Activated CD8-positive, alpha-beta memory T cell treated with anti-CD3 and anti-CD28 coated beads for 24 hours (primary cell): ENCODE measurements at regions not wholly inside any gene's neighbourhood (a gene's known extent, or its start where the extent isn't known, plus 50 kb on each side); places are given as distances from the start of the nearest gene placed in this dataset.

Experiments
- DNase-seq: peaks from one replicate; pipeline ENCODE4 v3.0.0-alpha.2; 2020

DNA sequence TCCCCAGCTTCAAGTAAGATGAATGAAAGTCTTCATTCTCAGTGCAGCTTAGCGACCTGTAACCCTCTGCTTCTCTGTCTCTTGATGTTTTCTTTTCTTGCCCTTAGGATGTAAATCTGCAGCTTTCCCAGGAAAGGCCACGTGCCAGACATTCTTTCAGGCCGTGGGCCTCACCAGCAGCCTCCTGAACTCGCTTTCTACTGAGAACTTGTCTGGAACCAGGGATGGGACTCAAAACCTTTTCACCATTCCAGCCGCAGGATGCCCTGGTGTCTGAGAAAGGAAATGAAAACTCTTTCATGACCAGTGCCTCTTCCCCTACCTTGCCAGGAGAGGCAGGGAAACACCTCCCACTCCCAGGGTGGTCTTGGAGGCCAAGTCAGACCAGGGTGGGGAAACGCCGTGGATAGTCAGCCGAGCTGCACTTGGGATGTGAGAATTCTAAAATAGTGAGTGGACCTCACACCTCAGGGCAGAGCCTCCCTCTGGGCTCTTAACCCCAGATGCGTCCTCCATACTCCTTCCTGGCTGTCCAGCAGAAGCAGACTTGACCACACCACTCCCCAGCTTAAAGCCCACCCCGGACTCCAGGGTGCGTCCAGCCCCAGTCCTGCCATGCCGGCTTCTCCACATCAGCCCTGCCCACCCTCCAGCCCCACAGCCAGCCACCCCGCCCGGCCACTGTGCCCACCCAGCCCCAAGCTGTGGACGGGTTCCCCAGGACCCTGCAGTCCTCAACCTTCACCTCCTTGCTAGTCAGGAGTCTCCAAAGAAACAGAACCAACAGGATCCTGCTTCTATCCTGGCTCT is 115.5 kb downstream of the TWIST2 start:
- DNase-seq = no peak

DNA sequence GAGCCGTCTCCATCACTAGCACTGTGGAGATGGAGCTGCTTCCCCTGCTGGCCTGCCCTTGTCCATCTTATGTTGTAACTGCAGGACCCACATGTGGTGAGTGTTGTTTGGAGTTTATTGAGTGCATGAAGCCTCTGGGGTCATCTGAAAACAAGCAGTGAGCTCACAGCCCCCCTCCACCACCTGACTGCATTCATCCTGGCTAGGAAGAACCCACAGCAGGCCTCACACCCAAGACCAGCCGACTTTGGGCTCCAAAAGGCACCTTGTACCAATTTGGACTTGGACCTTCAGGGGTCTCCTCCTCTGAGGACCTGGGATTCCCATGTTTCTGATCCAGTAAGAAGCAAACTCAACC is 116.1 kb downstream of the TWIST2 start:
- DNase-seq = no peak

DNA sequence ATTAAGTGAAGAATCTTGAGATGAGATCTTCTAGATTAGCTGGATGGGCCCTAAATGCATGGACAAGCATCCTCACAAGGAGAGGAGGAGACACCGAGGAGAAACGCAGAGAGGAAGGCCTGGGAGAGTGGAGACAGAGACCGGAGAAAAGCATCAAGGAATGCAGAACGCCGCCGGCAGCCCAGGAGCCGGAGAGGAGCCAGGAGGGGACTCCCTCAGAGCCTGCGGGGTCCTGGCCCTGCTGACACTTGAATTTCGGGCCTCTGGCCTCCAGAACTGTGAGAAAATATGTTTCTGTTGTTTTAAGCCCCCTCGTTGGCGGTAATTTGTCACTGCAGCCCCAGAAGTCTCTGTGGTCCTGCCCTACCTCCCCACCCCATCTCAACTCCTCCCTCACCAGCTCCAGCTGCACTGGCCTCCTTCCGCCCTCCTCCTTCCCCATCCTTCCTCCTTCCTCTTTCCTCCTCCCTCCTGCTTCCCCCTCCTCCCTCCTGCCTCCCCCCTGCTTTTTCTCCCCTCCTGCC is 116.7 kb downstream of the TWIST2 start:
- no peak for DNase-seq

DNA sequence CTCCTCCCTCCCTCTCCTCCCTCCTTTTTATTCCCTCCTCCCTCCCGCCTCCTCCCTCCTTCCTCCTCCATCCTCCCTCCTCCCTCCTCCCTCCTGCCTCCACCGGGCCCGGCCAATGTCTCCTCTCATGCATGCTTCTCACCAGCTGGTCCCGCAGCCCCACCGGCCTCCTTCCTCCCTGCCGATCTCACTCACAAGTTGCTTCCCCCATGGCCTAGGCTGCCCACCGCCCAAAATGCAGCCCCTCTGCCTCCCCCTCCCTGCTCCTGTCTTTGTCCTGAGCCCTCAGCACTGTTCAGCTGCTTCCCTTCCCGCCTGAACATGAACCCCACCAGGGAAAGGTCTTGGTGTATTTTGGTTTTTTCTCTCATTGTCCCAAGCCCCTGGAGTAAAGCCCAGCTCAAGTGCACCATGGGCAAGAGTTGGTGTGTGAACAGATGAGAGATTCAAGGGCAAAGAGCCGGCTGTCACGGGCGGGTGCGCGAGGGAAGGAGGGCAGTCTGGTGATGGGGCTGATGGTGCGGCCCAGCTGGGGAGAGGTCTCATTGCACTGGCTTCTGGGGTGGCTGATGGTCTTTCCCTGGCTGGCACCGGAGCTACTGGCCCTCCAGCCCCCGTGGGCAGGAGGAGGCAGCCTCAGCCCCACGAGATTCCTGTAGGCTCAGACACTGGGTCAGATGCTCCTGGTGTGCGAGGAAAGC is 117.6 kb downstream of the TWIST2 start:
- DNase-seq = no peak

DNA sequence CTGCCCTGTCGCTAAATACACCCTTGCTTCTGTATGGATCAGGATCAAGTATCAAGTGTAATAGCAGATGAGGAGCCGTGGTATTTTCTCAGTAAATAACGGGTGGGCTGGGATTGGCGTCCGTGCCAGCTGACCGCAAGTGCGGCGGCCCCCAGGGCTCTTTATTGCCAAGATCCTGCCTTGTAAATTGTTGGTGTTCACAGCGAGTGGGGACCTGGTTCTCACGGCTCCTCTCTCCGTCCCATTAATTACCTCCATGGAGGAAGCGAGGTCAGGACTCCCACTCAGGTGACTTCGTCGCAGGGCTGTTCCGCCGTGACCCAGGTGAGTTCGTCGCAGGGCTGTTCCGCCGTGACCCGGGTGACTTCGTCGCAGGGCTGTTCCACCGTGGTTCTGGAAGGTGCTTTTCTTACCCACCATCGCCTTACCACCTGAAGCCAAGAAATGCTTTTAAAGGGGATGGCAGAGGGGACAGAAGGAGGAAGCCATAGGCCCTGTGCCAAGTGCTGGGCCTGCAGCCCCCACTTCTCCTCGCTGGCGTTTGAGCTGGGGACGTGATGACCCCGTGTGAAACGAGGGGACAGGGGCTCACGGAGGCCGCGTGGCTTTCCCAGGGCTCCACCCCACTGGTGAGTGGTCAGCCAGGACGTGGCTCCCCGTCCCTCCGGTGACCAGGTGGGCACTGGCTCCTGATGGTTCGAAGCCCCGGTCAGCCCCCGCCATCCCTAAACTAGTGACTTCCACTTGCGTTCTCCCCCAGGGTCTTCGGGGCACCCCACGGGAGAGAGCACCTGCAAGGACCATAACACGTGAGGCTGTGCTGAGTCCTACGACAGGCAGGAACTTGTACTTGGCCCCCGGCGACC is 118.4 kb downstream of the TWIST2 start:
- no peak for DNase-seq

DNA sequence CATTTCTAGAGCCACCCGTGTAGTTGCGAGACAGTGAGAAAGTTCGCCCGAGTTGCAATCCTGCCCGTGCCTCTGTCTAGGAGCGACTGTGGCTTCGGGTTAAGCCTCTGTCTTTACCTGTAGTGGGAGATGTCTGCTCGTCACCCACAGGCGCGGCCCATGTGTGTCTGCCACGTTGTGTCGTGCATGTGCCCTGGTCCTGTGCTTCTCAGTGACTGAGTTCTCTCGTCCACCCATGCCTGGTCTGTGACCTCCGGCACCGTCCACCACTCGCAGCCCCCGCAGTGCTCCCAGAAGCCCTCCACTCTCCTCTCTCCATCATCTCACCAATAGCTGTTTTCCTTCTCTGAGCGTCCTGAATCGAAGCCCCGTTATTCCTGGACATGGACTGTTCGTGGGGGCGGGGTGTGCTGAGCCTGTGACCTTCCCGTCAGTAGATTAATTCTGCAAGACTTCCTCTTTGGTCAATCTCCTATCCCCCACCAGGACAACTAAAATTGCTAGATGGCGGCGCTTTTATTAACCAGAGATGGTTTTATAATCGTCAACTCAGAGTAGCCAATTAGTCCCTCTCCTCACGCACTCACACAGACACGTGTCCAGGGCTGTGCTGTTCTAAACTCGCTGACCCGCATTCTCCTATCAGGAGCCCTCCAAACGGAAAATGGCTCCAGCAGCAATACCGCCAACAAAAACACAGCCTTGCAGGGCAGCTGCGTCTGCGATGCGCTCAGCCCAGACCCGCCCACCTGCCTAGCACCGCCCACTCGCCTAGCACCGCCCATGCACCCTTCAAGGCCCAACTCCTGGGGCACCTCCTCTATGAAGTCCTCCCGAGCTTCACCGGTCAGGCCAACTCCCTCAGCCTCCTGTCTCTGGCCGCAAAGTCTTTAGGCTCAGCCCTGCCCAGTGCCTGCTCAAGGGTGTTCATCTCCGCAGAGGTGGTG is 119.4 kb downstream of the TWIST2 start:
- no peak for DNase-seq

DNA sequence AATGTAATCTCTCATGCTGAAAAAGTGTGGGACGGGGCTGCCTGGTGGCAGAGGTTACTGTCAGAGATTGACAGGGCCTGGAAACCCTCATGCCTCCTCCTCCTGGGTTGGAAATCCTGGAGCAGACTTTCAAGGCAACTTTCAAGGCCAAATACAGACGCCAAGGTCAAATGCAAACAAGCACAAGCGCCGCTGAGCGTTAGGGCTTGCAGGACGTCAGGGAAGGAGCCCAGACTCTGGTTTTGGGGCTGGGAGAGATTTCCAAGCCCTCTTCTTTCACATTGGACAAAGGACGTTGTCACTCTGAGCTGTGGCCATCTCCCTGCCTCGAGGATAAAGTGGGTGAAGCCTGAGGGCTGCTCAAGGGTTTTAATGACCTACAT is 120.1 kb downstream of the TWIST2 start:
- DNase-seq = no peak

DNA sequence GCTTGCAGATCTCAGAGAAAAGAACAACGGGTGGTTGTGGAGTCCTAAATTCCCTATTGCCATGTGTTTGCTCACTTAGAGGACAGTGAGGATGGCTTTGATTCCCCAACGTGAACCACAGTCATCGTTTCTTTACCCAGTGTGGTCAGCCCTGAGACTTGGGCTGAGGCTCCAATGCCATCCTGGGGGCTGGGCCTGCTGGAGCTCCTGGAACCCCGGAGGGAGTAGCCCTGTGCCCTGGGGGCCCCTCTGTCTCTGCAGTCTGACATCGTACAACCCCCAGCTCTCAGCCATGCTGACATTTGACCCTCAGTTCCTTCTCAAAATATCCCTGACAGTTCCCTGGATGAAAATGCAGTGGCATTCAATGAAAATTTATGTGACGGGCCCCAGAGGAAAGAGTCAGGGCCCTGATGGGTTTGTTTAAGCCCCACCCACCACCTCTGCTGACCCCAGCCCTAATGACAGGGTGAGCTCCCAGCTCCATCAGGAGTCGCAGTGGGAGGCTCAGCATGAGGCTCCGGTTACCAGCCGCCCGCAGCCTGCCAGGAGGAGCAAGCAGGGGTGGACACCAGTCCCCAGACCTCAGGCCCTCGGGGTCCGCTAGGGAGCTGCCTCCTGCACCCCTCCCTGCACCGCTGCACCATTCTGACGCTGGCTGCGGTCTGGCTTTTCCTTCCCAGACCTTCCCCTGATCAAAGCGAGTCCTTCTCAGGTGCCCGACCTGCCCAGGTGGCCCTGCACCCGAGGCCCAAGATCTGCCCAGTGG is 120.9 kb downstream of the TWIST2 start:
- DNase-seq = no peak

DNA sequence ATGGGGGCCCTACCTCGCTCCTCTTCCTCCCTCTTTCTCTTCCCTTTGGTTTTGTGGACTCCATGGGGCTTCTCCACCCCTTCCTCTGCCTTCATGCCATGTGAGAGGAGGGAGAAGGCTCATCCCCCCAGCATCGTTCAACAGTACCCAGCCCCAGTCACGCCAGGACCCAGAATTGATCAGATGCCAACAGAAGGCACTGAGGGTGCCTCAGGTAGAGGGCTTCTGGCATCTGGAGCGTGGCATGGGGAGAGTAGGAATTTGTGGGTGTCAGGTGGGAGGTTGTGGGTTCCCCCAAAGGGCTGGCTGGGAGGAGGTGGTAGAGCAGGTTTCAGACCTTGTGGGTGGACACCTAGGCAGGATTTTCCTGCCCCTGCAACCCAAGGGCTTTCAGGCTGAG is 122.0 kb downstream of the TWIST2 start:
- DNase-seq = no peak

DNA sequence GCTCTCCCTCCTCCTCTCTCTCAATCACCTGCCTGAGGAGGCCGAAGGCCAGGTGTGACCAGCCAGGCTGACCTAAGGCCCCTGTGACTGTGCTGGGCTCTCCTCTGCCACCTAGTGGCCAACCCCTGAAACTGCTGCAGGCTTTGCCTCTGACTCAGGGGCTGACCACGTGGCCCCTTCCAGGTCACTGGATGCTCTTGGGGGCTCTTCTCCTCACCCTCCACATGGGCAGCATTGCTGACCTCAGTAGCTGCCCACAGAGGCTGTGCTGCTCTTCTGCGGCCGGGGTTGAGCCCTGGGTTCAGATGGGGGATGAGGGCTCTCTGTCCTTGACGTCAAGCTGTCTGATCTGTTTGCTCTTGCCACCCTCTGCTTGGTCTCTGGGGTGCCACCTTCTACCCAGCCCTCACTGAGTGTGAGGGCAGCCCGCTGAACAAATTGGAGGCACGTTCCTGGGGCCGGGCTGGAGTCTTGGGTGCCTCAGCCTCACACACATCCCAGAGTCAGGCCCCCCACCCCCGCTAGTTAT is 122.7 kb downstream of the TWIST2 start:
- peak; percentile 79 for DNase-seq

DNA sequence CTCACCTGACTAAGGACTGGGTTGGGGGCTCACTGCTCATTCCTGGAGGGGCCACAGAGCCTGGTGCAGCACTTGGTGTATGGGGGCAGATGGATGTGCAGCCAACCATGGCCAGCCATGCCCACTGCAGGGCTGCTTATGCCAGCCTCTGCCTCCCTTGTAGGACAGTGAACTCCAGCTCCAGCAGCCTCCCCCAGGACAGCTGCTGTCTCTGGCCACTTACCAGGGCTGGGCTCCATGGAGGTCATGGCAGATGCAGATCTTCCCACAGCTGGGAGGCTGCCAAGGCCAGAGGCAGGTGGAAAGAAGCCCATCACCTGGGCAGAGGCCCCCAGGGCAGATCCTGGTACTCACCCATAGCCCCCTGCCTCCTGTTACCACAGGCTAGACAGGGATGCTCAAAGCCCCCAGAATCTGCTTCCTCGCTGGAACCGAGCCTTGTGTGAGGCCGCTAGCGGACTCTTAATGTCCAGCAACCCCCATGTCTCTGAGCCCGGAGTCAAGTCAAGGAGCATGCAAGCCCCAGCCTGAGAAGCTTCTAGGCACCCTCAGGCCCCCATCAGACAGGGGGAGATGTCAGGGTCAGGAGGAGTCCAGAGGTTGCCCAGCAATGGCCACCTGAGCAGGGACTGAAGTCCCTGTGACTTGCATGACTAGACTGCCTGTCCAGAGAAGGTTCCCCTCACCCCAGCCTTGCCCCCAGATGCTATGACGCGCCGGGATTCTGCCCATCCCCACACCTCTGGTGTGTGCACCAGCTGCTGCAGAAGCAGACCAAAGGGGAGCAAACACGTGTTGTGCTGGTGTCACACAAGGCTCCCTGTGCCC is 123.6 kb downstream of the TWIST2 start:
- DNase-seq = peak; percentile 49

DNA sequence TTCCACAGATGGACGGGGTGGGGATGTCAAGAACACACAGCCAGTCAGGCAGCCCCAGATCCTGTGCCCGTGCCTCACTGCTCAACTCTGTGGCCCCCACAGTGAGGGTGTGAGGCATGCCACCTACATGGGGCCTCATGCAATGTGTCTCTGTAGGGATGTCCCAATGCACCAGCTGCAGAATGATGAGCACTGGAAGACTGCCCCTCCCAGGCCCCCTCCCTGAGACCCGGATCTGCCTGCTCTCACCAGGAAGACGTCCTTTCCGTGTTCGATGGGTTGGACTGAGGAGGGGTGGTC is 124.2 kb downstream of the TWIST2 start:
- DNase-seq = no peak

DNA sequence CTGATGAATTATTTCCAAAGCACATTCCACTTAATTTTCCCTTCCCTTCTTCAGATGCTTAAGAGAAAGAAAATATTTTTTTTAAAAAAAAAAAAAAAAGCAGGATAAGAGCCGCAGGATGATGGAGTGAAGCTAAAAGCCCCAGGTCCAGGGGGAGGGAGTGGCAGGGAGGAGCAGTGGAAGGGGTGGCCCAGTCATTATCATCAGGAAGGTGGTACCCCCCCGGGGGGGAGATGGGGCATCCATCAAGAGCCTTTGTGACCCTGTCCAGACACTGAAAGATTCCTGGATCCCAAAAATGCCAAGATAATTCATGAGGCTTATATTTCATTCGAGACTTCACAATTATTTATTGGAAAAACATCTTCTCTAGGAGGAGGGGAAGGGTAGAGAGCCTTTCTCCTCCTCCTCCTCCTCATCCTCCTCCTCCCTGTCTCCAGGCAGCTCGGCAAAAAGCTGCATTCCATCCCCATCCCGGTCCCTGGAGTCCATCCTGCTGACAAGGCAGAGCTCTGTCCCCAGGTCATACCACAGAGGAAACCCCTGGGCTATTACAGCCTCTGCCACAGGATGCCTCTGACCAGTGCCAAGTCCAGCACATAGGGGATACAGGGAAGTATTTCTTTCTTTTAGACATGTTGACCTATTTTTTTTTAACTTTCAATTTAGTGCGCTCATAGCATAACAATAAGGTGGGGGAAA is 125.3 kb downstream of the TWIST2 start:
- DNase-seq = no peak

DNA sequence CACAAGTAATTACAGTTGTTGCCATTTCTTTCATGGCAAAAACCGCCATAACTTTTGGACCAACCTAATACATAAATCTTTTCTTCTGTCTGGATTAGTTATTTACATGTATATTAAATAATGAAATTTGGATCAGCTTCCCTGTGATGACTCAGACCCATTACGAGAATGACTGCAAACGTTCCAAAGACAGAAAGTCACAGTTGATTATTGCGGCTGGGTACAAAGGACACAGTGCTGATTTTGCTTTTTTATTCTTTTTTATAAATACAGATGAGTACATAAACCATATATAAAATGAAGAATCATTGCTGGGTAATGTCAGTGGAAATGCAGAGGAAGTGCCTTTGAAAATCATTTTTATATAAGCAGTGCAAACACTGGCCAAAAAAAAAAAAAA is 126.2 kb downstream of the TWIST2 start:
- no peak for DNase-seq

DNA sequence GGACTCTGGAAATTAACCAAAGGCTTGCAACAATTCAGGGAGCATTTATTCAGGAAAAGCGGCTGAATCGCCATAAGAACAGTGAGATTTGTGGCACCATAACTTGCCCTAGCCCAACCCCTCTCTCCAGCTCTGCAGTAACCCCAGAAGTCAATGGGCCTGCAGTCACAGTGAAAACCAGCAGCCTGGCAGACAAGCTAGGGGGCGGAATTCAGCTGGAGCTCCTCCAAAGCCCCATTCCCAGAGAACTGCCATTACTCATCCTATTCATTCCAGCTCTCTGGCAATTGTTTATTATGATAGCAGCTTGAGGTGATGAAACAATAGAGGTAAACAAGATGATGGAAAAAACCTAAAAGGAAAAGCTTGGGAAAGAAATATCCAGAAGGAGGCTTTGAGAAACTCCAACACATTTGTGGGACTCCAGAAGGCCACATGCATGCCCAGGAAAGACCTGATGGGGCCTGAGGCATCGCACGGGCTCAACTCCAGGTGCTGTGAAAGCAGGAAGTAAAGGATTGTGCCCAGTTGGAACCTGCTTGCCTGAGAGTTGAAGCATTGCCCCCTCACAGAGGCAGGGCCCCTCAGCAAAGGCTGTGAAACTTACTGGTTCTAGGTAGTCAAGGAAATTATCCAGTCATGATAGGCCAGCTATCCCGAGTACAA is 126.7 kb downstream of the TWIST2 start:
- DNase-seq = no peak

DNA sequence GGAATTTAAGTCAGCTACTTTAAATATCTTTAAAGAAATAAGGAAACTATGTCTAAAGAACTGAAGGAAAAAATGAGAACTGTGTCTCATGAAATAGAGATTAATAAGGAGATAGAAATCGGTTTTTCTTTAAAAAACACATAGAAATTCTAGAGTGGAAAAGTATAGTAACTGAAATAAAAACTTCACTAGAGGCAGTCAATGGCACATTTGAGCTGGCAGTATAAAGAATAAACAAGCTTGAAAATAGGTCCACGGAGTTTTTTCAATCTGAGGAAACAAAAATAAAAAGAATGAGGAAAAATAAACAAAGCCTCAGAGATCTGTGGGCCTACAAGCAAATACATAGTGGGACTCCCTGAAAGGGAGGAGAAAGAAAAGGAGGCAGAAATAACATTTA is 127.5 kb downstream of the TWIST2 start:
- no peak for DNase-seq

DNA sequence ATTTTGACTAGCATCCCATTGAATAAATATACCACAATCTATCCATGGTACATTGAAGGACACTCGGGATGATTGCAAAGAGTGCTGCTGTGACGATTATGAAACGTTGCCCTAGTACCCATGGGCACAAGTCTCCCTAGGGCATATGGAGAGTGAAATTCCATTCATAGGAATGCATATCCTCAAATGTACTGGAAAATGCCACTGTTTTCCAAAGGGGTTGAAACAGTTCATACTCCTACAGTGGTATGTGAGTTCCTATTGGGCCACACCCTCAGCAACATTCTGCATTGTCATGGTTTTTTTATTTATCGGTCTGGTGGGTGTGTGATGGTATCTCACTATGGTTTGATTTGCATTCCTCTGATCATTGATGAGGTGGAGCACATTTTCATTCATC is 130.6 kb downstream of the TWIST2 start:
- no peak for DNase-seq

DNA sequence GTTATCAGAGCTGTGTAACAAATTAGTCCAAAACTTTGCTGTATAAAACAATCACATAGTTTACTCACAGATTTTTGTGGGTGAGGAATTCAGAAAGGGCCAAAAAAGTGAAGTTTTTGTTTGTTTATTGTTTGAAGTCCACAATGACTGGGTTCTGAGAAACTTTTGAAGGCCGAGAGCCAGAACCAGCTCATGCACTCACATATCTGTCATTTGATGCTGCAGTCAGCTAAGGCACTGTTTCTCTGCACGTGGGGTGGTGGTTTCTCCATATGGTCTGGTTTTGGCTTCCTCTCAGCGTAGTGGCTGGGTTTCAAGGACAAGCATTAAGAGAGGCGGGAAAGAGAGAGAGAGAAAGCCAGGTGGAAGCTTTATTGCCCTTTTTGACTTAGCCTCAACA is 131.8 kb downstream of the TWIST2 start:
- no peak for DNase-seq

DNA sequence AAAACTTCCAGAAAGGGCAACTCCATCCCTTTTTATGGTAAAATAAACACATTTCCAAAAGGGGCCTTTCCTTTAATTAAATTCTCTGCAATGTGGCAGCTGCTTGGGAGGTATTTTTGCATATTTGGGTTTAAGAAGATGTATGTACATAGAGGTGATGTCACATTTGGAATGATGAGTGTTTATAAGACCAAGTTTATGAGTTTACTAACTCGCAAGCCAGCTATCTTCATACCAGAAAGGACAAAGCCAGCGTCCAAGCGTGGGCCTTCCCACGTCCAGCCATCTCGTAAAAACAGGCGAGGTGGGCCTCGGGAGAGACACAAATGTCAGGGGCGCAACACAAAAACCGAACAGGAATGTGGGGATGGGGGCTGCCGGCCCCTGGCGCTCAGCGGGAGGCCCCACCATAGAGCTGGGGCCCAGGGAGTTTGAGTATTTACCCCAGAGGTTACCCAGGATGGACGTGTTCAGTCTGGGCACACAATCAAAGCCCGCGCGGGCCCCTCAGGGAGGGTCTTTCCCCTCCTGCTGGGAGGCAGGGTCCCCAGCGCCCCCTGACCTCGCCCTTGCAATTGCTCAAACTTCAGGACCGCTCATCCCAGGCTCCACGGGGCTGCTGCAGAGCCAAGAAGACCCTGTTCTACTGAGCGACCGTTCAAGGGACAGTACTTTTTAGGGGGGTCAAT is 137.3 kb downstream of the TWIST2 start:
- peak; percentile 32 for DNase-seq
